ENCODE measurements at regions not wholly inside any gene's neighbourhood (a gene's known extent, or its start where the extent isn't known, plus 50 kb on each side); places are given as distances from the start of the nearest gene placed in this dataset.

DNA sequence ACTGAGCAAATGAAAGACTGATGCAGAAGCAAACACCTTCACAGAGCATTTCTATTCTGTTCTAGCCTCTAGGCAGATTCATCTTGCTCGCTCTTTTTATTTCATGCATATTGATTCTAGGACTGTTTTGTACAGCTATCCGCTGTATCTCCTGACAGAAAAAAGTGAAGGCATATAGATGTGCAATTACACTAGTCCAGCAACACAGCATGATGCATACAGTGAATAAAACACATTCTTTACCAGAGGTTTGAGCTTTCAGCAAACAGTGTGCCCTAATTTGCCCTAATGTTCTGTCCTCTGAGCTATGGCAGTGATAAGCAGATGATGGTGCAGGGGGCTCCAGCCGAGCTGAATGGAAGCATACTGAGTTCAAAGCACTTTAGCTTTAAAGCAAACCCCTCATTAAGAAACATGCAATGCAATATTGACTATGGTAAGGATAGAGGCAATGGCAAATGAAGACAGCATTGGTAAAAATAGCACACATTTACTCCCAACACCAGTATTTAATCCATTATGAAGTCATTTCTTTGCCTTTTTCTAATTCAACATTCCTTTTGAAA is 141.2 kb upstream of the RGPD4 start:
- TF ChIP-seq POLR2A (IDR thresholded peaks at IDR 0.05), result no peak
- TF ChIP-seq, protein P1, sequence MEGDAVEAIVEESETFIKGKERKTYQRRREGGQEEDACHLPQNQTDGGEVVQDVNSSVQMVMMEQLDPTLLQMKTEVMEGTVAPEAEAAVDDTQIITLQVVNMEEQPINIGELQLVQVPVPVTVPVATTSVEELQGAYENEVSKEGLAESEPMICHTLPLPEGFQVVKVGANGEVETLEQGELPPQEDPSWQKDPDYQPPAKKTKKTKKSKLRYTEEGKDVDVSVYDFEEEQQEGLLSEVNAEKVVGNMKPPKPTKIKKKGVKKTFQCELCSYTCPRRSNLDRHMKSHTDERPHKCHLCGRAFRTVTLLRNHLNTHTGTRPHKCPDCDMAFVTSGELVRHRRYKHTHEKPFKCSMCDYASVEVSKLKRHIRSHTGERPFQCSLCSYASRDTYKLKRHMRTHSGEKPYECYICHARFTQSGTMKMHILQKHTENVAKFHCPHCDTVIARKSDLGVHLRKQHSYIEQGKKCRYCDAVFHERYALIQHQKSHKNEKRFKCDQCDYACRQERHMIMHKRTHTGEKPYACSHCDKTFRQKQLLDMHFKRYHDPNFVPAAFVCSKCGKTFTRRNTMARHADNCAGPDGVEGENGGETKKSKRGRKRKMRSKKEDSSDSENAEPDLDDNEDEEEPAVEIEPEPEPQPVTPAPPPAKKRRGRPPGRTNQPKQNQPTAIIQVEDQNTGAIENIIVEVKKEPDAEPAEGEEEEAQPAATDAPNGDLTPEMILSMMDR (IDR thresholded peaks at IDR 0.05), result no peak
